ENCODE measurements at regions not wholly inside any gene's neighbourhood (a gene's known extent, or its start where the extent isn't known, plus 50 kb on each side); places are given as distances from the start of the nearest gene placed in this dataset.

DNA sequence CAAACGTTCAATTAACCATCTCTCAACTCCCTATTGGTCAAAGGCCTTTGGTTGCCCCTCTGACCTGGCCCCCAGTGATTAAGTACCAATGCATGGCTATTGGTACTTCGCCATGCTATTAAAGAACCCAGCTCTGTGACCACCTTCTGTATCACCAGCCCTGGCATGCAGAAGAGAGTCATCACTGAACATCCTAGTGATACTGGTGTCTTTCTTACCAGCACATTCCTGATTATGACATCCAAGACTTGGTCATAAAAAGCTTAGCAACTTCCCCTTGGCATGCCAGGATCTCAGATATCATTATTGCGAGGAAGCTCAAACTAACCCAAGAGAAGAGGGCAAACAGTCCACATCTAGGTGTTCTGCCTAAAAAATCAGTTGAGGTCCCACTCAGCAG, 122.3 kb upstream of the OTUD4 start:
- Histone ChIP-seq H2BK15ac (ENCODE audit: low read depth, low read length) (no peak overlapping the region), H3K79me1 (ENCODE audit: insufficient read depth, low read depth, low read length, poor library complexity, severe bottlenecking) (no peaks in the 10 kb centered on the region), H4K8ac (replicated peaks; ENCODE audit: insufficient read length, low read depth, low read length) (no peak overlapping the region), H3K14ac (ENCODE audit: insufficient read depth, low read length) (no peak overlapping the region), H3K9ac (ENCODE audit: extremely low read depth, insufficient read length, low read length) (no peak overlapping the region), H2AFZ (ENCODE audit: low read length) (no peak overlapping the region), H2BK20ac (ENCODE audit: low read depth, low read length, poor library complexity, severe bottlenecking) (no peak overlapping the region), H3K79me2 (ENCODE audit: insufficient read depth, low read length) (no peaks in the 10 kb centered on the region), H3K27ac (ENCODE audit: insufficient read length, low read depth, low read length) (no peak overlapping the region), H3K23me2 (ENCODE audit: insufficient read length, low read depth, low read length, poor library complexity, severe bottlenecking) (no peaks in the 10 kb centered on the region), H4K20me1 (ENCODE audit: control insufficient read depth, insufficient read depth, insufficient read length) (no peaks in the 10 kb centered on the region), H2AK5ac (ENCODE audit: insufficient read length, low read length) (no peak overlapping the region), H2BK5ac (ENCODE audit: insufficient read length, low read length) (no peak overlapping the region), H3K18ac (ENCODE audit: insufficient read length, low read depth, low read length) (no peak overlapping the region), H2BK12ac (ENCODE audit: insufficient read length, low read depth, low read length) (no peak overlapping the region), H3K27me3 (ENCODE audit: insufficient read depth, low read length) (no peaks in the 10 kb centered on the region), H3K4me1 (ENCODE audit: insufficient read depth, low read length) (no peaks in the 10 kb centered on the region), H3T11ph (ENCODE audit: low read length) (no peak overlapping the region), H3K9me3 (ENCODE audit: control insufficient read depth, low read depth, low read length) (no peaks in the 10 kb centered on the region), H4K91ac (ENCODE audit: insufficient read length, low read depth, low read length) (no peak overlapping the region), H3K4me2 (ENCODE audit: insufficient read depth, insufficient read length, low read length) (no peak overlapping the region), H3K56ac (ENCODE audit: insufficient read length, low read depth, low read length) (no peak overlapping the region), H3K23ac (ENCODE audit: insufficient read length, low read depth, low read length) (no peak overlapping the region), H2BK120ac (ENCODE audit: low read depth, low read length, poor library complexity, severe bottlenecking) (no peak overlapping the region), H4K5ac (ENCODE audit: insufficient read length, low read depth, low read length) (no peak overlapping the region), H3K4ac (ENCODE audit: low read depth, low read length) (no peak overlapping the region)
- no peak overlapping the region for H3K27ac Mint-ChIP-seq
- TF ChIP-seq, protein P1, sequence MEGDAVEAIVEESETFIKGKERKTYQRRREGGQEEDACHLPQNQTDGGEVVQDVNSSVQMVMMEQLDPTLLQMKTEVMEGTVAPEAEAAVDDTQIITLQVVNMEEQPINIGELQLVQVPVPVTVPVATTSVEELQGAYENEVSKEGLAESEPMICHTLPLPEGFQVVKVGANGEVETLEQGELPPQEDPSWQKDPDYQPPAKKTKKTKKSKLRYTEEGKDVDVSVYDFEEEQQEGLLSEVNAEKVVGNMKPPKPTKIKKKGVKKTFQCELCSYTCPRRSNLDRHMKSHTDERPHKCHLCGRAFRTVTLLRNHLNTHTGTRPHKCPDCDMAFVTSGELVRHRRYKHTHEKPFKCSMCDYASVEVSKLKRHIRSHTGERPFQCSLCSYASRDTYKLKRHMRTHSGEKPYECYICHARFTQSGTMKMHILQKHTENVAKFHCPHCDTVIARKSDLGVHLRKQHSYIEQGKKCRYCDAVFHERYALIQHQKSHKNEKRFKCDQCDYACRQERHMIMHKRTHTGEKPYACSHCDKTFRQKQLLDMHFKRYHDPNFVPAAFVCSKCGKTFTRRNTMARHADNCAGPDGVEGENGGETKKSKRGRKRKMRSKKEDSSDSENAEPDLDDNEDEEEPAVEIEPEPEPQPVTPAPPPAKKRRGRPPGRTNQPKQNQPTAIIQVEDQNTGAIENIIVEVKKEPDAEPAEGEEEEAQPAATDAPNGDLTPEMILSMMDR (conservative IDR thresholded peaks at IDR 0.05): no peak
- H3K4me1 Mint-ChIP-seq: no peaks in the 10 kb centered on the region
- H3K27me3 Mint-ChIP-seq (ENCODE audit: low read depth): no peaks in the 10 kb centered on the region
- no peak overlapping the region for H3K4me3 Mint-ChIP-seq
- WGBS (ENCODE audit: extremely low coverage, insufficient read length, low lambda C conversion rate): no CpG with 5 or more reads among the region's 3 CpGs
- H3K36me3 Mint-ChIP-seq (ENCODE audit: insufficient read depth in 1 of 3, low read depth in 3 of 3): no peaks in the 10 kb centered on the region; a peak in 1 of 7 replicates
- no peak for DNase-seq
- no peaks in the 10 kb centered on the region for H3K9me3 Mint-ChIP-seq
